ENCODE measurements at regions not wholly inside any gene's neighbourhood (a gene's known extent, or its start where the extent isn't known, plus 50 kb on each side); places are given as distances from the start of the nearest gene placed in this dataset.
"Not testable (repeated sequence)": the region's sequence is repeated elsewhere in the genome, so short reads cannot be mapped to it uniquely, and the experiment has no call there.

- DNase-seq (ENCODE audit: low spot score), result no peak
- no peak for TF ChIP-seq CTCF (IDR thresholded peaks at IDR 0.05; ENCODE audit: extremely low read depth, insufficient read depth, missing control alignments)
- in situ Hi-C loops (cut with MboI; ENCODE audit: low pct_unique_long_range_greater_than_20kb, low sequenced_read_pairs, unreplicated experiment), result no loop called here
These were observed 138.3 kb downstream of the PCDH10 start for GRCh38 chr4:133287396-133287795.

- no peak for TF ChIP-seq CTCF (IDR thresholded peaks at IDR 0.05; ENCODE audit: extremely low read depth, insufficient read depth, missing control alignments)
- in situ Hi-C loops (cut with MboI; ENCODE audit: low pct_unique_long_range_greater_than_20kb, low sequenced_read_pairs, unreplicated experiment), result no loop called here
These were observed 129.5 kb downstream of the PCDH10 start for GRCh38 chr4:133278591-133278990.

DNA sequence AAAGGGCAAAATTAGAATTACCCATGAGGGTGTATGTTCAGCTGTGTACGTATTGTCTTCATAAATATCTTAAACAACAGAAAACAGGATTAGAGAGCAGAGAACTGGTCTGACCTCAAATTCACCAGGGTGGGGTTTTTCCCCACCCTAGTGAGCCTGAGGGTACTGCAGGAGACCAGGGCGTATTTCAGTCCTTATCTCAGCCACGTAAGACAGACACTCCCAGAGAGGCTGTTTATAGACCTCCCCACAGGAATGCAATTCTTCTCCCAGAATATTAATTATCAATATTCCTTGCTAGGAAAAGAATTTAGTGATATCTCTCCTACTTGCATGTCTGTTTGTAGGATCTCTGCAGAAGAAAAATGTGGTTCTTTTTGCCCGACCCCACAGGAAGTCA is 128.8 kb downstream of the PCDH10 start:
- DNase-seq (ENCODE audit: low spot score); in situ Hi-C loops (cut with MboI; ENCODE audit: low pct_unique_long_range_greater_than_20kb, low sequenced_read_pairs, unreplicated experiment): not testable (repeated sequence)

More at GRCh38 chr4:133278591-133278990, 129.5 kb downstream of the PCDH10 start:
- DNase-seq (ENCODE audit: low spot score), result no peak

DNA sequence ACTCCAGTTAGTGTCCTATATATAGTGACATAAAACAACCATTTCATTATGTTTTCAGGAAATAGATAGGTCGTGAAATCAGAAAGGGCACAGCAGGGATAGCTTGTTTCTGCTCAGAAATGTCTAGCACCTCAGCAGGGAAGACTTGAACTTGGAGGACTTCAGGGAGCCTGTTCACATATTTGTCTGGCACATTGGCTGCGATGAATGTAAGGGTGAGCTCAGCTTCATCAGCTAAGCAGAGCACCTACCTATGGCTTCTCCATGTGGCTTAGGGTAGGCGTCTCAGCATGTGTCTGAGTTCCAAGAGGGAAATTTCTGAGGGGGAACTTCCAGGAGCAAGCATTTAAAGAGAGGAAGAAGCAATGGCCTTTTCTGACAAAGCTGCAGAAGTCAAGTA is 126.2 kb downstream of the PCDH10 start:
- no peak for TF ChIP-seq CTCF (IDR thresholded peaks at IDR 0.05; ENCODE audit: extremely low read depth, insufficient read depth, missing control alignments)
- in situ Hi-C loops (cut with MboI; ENCODE audit: low pct_unique_long_range_greater_than_20kb, low sequenced_read_pairs, unreplicated experiment), result no loop called here
- DNase-seq (ENCODE audit: low spot score), result no peak

DNA sequence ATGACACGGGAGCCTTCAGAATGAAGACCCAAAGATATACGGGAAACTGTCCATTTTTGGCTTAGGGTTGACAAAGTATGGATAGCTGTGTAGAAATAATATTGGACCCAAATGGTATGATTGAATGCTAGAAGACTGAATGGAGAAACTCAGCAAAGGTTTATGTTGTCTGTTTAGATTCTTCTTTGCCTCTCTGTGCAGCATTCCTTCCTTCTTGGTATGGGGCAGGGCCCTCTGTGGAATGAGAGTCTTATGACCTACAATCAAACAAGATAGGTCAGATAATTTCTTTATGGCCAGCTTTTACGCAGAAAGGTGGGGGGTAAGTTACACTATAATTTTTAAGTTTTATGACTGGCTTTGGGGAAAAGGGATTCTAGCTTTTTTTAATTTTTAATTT is 124.3 kb downstream of the PCDH10 start:
- no peak for DNase-seq (ENCODE audit: low spot score)
- in situ Hi-C loops (cut with MboI; ENCODE audit: low pct_unique_long_range_greater_than_20kb, low sequenced_read_pairs, unreplicated experiment), result no loop called here
- TF ChIP-seq CTCF (IDR thresholded peaks at IDR 0.05; ENCODE audit: extremely low read depth, insufficient read depth, missing control alignments), result no peak

GRCh38 chr4:133270021-133270570 is 121.0 kb downstream of the PCDH10 start:
- TF ChIP-seq CTCF (IDR thresholded peaks at IDR 0.05; ENCODE audit: extremely low read depth, insufficient read depth, missing control alignments), result no peak
- in situ Hi-C loops (cut with MboI; ENCODE audit: low pct_unique_long_range_greater_than_20kb, low sequenced_read_pairs, unreplicated experiment), result no loop called here
- DNase-seq (ENCODE audit: low spot score), result no peak

DNA sequence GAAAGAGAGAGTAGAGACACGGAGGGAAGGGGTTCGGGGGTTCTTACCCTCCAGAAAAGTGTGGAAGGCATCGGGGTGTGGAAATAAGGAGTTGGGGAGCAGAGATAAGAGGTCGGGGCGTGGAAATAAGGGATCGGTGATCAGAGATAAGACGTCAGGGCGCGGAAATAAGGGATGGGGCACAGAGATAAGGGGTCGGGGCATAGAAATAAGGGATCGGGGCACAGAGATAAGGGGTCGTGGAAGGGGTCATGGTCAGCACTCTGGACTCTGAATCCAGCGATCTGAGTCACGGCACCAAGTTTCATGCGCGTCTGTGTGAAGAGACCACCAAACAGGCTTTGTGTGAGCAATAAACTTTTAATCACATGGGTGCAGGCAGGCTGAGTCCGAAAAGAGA is 119.1 kb downstream of the PCDH10 start:
- no peak for TF ChIP-seq CTCF (IDR thresholded peaks at IDR 0.05; ENCODE audit: extremely low read depth, insufficient read depth, missing control alignments)
- DNase-seq (ENCODE audit: low spot score), result no peak
- in situ Hi-C loops (cut with MboI; ENCODE audit: low pct_unique_long_range_greater_than_20kb, low sequenced_read_pairs, unreplicated experiment), result no loop called here

DNA sequence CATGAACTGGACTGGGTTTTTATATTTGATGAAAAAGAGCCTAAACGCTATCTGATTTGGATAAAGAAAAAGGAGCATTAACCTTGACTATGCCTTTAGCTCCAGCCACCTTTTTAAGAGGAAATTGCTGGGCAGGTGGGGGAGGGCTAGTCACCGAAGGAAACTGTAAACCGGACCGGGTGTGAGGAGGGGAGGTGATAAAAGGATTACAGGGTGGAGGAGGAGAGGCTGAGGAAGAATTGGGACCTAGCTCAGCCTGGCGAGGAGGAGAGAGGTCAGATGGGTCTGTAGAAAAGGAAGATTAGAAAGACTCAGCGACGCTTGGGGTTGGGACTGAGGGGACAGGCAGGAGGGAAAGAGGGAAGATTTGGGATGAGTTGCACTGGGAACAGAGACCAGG is 118.4 kb downstream of the PCDH10 start:
- DNase-seq (ENCODE audit: low spot score); in situ Hi-C loops (cut with MboI; ENCODE audit: low pct_unique_long_range_greater_than_20kb, low sequenced_read_pairs, unreplicated experiment): not testable (repeated sequence)

DNA sequence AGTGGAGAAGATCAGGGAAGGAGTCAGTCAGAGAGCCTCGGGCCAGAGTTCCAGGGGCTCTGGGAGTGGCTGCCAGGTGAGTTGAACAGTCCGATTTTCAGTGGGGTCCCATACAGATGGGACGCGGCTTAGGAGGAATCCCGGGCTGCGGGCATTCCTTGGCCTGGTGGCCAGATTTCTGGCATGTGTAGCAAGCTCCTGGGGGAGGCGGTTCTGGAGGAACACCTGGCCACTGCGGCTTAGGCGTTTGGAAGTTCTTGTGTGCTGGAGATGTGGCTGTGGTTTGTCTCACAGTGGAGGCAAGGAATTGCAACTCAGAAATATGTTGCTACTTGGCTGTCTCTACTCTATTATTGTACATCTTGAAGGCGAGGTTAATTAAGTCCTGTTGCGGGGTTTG is 117.9 kb downstream of the PCDH10 start:
- in situ Hi-C loops (cut with MboI; ENCODE audit: low pct_unique_long_range_greater_than_20kb, low sequenced_read_pairs, unreplicated experiment), result not testable (repeated sequence)

GRCh38 chr4:133264251-133264650 is 115.2 kb downstream of the PCDH10 start:
- DNase-seq (ENCODE audit: low spot score); in situ Hi-C loops (cut with MboI; ENCODE audit: low pct_unique_long_range_greater_than_20kb, low sequenced_read_pairs, unreplicated experiment): not testable (repeated sequence)

More for the DNA sequence above, 117.9 kb downstream of the PCDH10 start:
- DNase-seq (ENCODE audit: low spot score), result not testable (repeated sequence)

Measured in GM13977 (cell line).